Large intestine (tissue), 3 donors: ENCODE measurements at regions not wholly inside any gene's neighbourhood (a gene's known extent, or its start where the extent isn't known, plus 50 kb on each side); places are given as distances from the start of the nearest gene placed in this dataset.

Source experiments
- DNase-seq, 2 donors: peaks; one replicate each; pipeline versions ENCODE4 v3.0.0 to v3.0.0-alpha.2; 2013
- H3K27ac ChIP-seq: one replicate; pipeline ENCODE4 v1.5.1; 2013; ENCODE audit warnings: low read length
- H3K27me3 ChIP-seq: 2 replicates; pipeline ENCODE4 v1.6.1; 2013; ENCODE audit warnings: low read length; ENCODE audit not compliant: control insufficient read depth, insufficient read depth
- H3K36me3 ChIP-seq: 2 replicates; pipeline ENCODE4 v1.6.1; 2013; ENCODE audit warnings: low read length; ENCODE audit not compliant: control insufficient read depth, insufficient read depth
- H3K4me1 ChIP-seq: one replicate; pipeline ENCODE4 v1.6.1; 2013; ENCODE audit warnings: low read length; ENCODE audit not compliant: control insufficient read depth, insufficient read depth
- H3K4me3 ChIP-seq: one replicate; pipeline ENCODE4 v1.5.1; 2013; ENCODE audit warnings: low read length
- H3K9me3 ChIP-seq: one replicate; pipeline ENCODE4 v1.6.1; 2013; ENCODE audit warnings: mild to moderate bottlenecking, low read depth, low read length, moderate library complexity; ENCODE audit not compliant: control insufficient read depth
- WGBS: methylation state at CpG from one replicate; pipeline ENCODE4 v1.1.5; 2013; ENCODE audit warnings: low lambda C conversion rate; ENCODE audit not compliant: insufficient coverage; 5-methylcytosine and 5-hydroxymethylcytosine counted together

DNA sequence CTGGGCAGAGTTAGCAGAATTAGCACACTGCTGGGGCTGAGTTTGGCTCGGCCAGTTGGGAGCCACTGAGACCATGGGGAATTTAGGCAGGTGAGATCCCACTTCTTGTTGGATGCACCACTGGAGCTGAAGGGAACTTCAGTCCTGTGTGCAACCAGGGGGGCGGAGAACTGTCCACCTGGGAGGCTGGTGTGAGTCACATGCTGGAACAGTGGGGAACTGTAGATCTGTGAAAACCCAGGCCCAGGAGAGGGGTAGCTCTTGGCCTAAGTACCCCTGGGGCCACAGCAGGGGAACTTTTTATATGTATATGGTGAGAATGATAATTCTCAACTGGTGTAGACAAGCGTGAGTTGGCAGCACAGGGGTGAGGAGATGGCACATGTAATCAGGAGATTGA, 237.5 kb upstream of the KIF2A start:
- Histone ChIP-seq H3K4me3 (no peak overlapping the region), H3K4me1 (no peaks in the 10 kb centered on the region), H3K27ac (no peak overlapping the region), H3K36me3 (no peaks in the 10 kb centered on the region), H3K27me3 (no peaks in the 10 kb centered on the region), H3K9me3 (no peaks in the 10 kb centered on the region)
- no peak for DNase-seq
- WGBS: no CpG with 5 or more reads among the region's 3 CpGs

DNA sequence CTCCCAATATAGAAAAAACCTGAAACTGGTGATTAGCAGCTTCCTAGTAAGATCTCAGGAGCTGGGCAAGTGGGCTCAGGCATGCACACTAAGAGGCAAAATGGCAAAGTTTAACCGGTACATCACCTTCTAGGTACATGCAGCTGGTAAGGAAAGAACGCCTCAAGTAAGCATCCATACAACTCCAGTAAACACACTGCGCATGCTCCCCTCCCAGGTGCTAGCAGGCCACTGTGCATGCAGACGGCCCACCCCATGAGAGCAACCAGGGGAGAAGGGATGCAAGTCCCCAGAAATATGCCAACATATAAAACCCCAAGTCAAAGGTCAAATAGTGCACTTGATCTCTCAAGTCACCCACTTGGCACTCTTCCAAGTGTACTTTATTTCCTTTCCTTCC, 228.6 kb upstream of the KIF2A start:
- no peak for DNase-seq
- no CpG with 5 or more reads among the region's 4 CpGs for WGBS
- Histone ChIP-seq H3K27ac (no peak overlapping the region), H3K36me3 (no peaks in the 10 kb centered on the region), H3K27me3 (no peaks in the 10 kb centered on the region), H3K4me3 (no peak overlapping the region), H3K4me1 (no peaks in the 10 kb centered on the region), H3K9me3 (no peaks in the 10 kb centered on the region)

DNA sequence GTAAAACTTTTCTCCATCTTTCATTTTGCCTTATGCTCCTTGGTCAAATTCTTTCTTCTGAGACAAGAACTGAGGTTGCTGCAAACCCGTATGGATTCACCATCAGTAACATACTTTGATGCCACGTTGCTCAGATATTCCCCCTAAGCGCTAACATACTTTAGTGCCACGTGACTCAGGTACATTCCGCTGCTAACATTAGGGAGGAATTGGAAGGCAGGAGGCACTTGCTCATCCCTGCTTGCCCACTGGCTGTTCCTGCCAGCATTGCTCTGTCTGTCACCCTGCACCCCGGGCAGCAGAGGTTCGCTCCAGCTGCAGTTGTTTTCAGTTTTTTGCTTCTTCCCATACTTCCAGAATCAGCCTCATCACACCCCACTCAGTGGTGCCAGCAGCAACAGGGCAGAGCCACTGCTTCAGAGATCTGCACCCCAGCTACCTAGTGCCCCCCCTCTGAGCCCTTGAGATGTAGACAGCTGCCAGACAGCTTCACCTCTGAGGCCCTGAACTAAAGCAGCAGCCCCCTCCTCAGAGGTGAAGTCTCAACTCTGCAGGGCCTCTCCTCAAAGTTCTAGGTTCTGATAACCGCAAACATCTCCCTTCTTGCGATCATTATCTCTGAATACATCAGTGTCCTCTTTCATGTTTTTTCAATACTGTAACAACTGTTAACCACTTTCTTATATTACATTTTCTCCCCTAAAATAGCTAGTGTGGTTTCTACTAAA, 228.0 kb upstream of the KIF2A start:
- no peaks in the 10 kb centered on the region for H3K9me3 ChIP-seq

DNA sequence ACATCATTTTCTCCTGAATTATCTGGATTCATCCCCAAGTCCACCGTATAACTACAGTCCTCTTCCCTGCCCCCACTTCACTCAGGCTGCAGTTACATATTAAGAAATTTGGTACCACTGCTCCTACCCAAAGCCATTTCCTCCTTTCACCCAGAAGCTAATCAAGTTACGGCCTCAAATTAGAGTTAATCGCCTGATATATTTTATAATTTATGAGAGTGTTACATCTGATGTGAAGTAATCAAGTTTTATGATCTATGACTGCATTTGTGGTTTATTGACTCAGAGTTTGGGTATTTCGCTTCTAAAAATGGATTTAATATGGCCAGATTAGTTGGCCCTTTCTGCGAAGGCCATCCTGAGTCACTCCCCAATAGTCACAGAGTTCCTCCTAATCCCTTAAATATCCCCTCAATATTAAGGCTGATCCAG, 223.6 kb upstream of the KIF2A start:
- WGBS: 73% methylated on average over 3 of the region's 5 CpGs
- H3K27ac ChIP-seq: no peak overlapping the region
- no peaks in the 10 kb centered on the region for H3K9me3 ChIP-seq
- peaks cover 2% of the 10 kb centered on the region for H3K27me3 ChIP-seq
- no peak overlapping the region for H3K4me3 ChIP-seq
- no peak for DNase-seq
- H3K36me3 ChIP-seq: no peaks in the 10 kb centered on the region
- H3K4me1 ChIP-seq: no peaks in the 10 kb centered on the region

More for the DNA sequence above, 228.0 kb upstream of the KIF2A start:
- Histone ChIP-seq H3K4me3 (no peak overlapping the region), H3K27me3 (peaks cover under 1% of the 10 kb centered on the region), H3K27ac (no peak overlapping the region), H3K36me3 (no peaks in the 10 kb centered on the region), H3K4me1 (no peaks in the 10 kb centered on the region)
- WGBS: no CpG with 5 or more reads among the region's 9 CpGs
- DNase-seq: no peak

DNA sequence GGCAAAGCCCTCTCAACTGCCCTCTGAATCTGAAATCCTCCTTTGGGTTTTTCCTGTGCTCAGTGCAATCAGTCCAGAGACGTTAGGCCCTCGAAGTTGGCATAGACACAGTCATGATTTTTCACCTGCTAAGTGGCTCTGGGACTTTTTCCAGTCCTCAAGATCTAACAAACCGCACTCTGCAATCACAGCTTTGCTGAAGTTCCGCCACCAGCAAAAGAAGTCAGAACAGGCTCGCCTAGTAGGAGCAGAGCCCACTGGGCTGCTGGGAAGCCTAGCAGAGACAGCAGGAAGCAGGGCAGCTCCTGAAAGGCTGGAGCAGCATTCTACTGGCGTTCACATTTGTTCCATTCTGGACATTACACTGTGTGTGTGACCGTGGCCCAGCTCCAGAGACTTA, 222.8 kb upstream of the KIF2A start:
- WGBS: 100% methylated on average over 1 of the region's 7 CpGs

DNA sequence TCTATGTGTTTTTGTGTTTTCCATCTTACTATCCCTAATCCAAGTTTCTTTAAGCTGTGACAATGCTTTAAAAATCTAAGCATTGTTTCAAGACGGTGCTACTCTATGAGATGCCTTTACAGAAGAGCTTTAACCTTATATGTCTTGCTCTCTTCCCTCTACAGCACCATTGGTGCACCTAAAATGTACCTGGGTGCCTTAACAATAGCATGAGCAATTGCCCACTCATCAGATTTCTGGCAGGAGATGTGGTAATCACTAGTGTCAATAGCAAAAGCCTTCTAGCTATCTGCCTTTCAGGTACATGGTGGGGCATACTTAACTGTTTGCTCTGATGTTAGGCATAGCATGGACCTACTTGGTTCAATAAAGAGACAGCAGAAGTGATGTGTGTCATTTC, 222.3 kb upstream of the KIF2A start:
- Histone ChIP-seq H3K4me3 (no peak overlapping the region), H3K27me3 (peaks cover 2% of the 10 kb centered on the region), H3K4me1 (no peaks in the 10 kb centered on the region), H3K9me3 (no peaks in the 10 kb centered on the region), H3K27ac (no peak overlapping the region), H3K36me3 (no peaks in the 10 kb centered on the region)
- no peak for DNase-seq
- WGBS: 60% methylated on average over 1 of the region's 1 CpG

More for the DNA sequence above, 222.8 kb upstream of the KIF2A start:
- H3K27me3 ChIP-seq: peaks cover 2% of the 10 kb centered on the region
- H3K4me1 ChIP-seq: no peaks in the 10 kb centered on the region
- DNase-seq: no peak
- no peaks in the 10 kb centered on the region for H3K9me3 ChIP-seq
- no peak overlapping the region for H3K4me3 ChIP-seq
- H3K36me3 ChIP-seq: no peaks in the 10 kb centered on the region
- no peak overlapping the region for H3K27ac ChIP-seq

DNA sequence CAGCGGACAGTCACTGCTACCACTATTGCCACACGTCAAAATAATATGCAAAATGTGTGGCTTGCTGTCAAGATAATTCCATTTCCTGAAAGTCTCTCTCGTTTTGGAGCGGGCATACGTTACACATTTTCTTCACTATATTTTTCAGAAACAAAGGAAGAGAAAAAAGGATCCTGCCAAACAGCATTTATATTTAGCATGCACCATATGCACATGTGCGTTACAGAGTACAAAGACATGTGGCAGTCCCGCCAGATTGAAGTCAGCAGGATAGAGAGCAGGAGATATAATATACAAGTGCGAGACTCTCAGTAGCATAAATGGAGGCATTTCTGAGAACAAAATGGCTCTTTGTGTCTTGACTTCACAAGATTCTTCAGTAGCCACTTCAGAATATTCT, 221.6 kb upstream of the KIF2A start:
- no peaks in the 10 kb centered on the region for H3K4me1 ChIP-seq
- 94% methylated on average over 3 of the region's 8 CpGs for WGBS

DNA sequence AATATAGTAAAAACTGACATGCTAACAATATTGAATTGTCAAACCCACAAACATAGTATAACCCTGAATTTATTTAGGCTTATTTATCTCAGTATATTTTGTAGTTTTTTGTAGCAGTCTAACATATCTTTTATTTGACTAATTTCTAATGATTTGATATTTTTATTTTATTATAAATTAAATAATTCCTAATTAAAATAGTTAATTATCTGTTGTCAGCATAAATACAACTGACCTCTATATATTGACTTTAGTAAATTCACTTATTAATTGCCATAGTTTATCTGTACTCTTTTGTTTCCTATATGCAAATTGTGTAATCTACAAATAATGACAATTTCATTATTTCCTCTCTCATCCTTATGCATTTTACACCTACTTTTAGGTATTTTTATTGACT, 215.1 kb upstream of the KIF2A start:
- no peaks in the 10 kb centered on the region for H3K36me3 ChIP-seq
- no peaks in the 10 kb centered on the region for H3K27me3 ChIP-seq
- no peak overlapping the region for H3K27ac ChIP-seq
- H3K4me1 ChIP-seq: no peaks in the 10 kb centered on the region
- H3K4me3 ChIP-seq: no peak overlapping the region
- H3K9me3 ChIP-seq: no peaks in the 10 kb centered on the region
- DNase-seq: no peak

More for the DNA sequence above, 221.6 kb upstream of the KIF2A start:
- Histone ChIP-seq H3K4me3 (no peak overlapping the region), H3K36me3 (no peaks in the 10 kb centered on the region), H3K9me3 (no peaks in the 10 kb centered on the region), H3K27me3 (peaks cover 2% of the 10 kb centered on the region), H3K27ac (no peak overlapping the region)
- DNase-seq: no peak

DNA sequence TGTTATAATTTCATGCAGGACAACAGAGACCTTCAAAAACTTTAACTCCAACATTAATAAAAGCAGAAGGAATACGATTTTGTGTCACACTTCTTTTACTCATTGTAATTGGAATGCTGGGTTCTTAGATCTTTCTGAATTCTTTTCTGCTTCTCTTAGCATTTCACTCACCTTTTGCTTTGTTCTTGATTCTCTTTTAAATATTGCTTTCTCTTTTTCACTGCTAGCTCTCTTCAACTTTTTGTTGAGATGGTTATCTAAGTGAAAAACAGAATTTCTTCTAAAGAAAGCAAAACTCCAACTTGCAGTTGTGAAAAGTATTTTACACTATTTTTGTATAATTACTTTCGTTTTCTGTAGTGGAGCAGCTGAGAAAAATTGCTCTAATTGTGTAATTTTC, 212.6 kb upstream of the KIF2A start:
- no peaks in the 10 kb centered on the region for H3K4me1 ChIP-seq
- no peaks in the 10 kb centered on the region for H3K9me3 ChIP-seq
- no peaks in the 10 kb centered on the region for H3K27me3 ChIP-seq
- DNase-seq: no peak
- 70% methylated on average over 2 of the region's 2 CpGs for WGBS
- no peak overlapping the region for H3K4me3 ChIP-seq
- no peak overlapping the region for H3K27ac ChIP-seq
- H3K36me3 ChIP-seq: no peaks in the 10 kb centered on the region

DNA sequence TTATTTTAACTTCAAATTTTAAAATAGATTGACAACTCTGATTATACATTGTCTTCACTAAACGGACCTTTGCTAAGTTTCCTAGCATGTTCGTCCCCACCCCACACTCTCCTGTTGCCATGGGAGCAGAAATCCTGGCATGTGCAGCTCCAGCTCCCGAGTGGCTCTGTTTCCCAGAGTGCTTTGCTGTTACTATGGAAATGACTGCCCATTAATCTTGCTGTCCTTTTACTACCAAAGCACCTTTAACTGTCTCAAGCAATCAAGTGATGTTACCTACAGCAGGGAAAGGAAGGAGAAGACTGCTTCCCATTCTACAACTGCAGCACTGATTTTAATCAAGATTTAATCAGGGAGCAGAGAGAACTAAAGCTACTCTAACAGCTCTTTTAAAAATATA, 212.0 kb upstream of the KIF2A start:
- Histone ChIP-seq H3K27me3 (no peaks in the 10 kb centered on the region), H3K4me3 (no peak overlapping the region), H3K27ac (no peak overlapping the region), H3K9me3 (no peaks in the 10 kb centered on the region), H3K36me3 (no peaks in the 10 kb centered on the region), H3K4me1 (no peaks in the 10 kb centered on the region)
- peak; percentile 28 to 55 for DNase-seq
- no CpG with 5 or more reads among the region's 3 CpGs for WGBS

DNA sequence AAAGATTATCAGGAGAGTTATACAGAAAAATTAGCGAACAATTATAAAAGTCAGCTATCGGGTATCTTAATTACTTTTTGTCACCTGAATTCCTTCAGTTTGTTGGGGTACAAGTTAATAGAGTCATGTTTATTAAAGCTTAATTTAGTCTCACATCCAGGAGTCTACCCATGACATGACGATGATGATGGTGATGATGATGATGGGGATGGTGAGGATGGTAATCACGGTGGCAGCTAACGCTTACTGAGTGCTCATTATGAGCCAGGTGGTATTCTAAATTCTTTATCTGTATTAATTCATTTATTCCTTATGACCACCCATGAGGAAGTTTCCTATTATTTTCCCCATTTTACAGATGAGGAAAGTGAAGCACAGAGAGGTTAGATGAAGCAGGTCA, 208.6 kb upstream of the KIF2A start:
- no peak for DNase-seq
- no peaks in the 10 kb centered on the region for H3K9me3 ChIP-seq
- H3K36me3 ChIP-seq: no peaks in the 10 kb centered on the region
- H3K4me3 ChIP-seq: no peak overlapping the region
- no peak overlapping the region for H3K27ac ChIP-seq
- H3K27me3 ChIP-seq: peaks cover 8% of the 10 kb centered on the region
- WGBS: no CpG with 5 or more reads among the region's 5 CpGs
- H3K4me1 ChIP-seq: no peaks in the 10 kb centered on the region
